SK-N-MC (cell line): ENCODE measurements at regions not wholly inside any gene's neighbourhood (a gene's known extent, or its start where the extent isn't known, plus 50 kb on each side); places are given as distances from the start of the nearest gene placed in this dataset.

ENCODE experiments used
- EZH2 ChIP-seq: fragments of 200-600 bp; sonication (generic); IDR thresholded peaks from one replicate; pipeline ENCODE4 v1.6.1; 2017; ENCODE audit warnings: antibody characterized with exemption
- POLR2AphosphoS5 ChIP-seq: IDR thresholded peaks from 2 replicates; pipeline ENCODE4 v1.6.1; 2012; ENCODE audit warnings: mild to moderate bottlenecking, low read depth, low read length, borderline replicate concordance

- TF ChIP-seq POLR2AphosphoS5, result no peak
- no peak for TF ChIP-seq EZH2
Observed at GRCh38 chr5:15286650-15287049, 213.3 kb upstream of the FBXL7 start.
